ENCODE measurements at regions not wholly inside any gene's neighbourhood (a gene's known extent, or its start where the extent isn't known, plus 50 kb on each side); places are given as distances from the start of the nearest gene placed in this dataset.
"Not testable (repeated sequence)": the region's sequence is repeated elsewhere in the genome, so short reads cannot be mapped to it uniquely, and the experiment has no call there.

DNA sequence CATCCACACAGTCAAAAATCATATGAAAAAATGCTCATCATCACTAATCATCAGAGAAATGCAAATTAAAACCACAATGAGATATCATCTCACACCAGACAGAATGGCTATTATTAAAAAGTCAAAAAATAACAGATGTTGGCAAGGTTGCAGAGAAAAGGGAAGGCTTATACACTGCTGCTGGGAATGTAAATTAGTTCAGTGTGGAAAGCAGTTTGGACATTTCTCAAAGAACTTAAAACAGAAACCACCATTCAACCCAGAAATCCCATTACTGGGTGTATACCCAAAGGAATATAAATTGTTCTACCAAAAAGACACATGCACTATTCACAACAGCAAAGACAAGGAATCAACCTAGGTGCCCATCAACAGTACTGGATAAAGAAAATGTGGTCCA is 307.0 kb upstream of the SOX9 start:
- H2AFZ ChIP-seq (replicated peaks; ENCODE audit: low read length, poor library complexity); H3K18ac ChIP-seq (ENCODE audit: low read depth, low read length); H3K56ac ChIP-seq (ENCODE audit: extremely low read depth, insufficient read depth, low read length); H4K91ac ChIP-seq (ENCODE audit: insufficient read depth, low read depth, low read length); H3K14ac ChIP-seq (replicated peaks; ENCODE audit: low read depth, low read length); H2BK20ac ChIP-seq (ENCODE audit: low read depth, low read length); H2BK5ac ChIP-seq (ENCODE audit: low read depth, low read length, poor library complexity, severe bottlenecking); H3K9me3 ChIP-seq (ENCODE audit: control insufficient read depth, insufficient read depth, low read length); H4K20me1 ChIP-seq (ENCODE audit: insufficient read depth, low read length); H3K79me1 ChIP-seq (ENCODE audit: low read depth in 1 of 2, low read length in 2 of 2); H3K23ac ChIP-seq (ENCODE audit: low read depth, low read length); POLR2A ChIA-PET (ENCODE audit: unreplicated experiment); BruUV-seq (replicated peaks); CTCF ChIA-PET; H2AK5ac ChIP-seq (ENCODE audit: low read depth, low read length); DNase-seq; H3K36me3 ChIP-seq (ENCODE audit: control insufficient read depth, insufficient read depth, low read length); intact Hi-C loops (cut with micrococcal nuclease); H4K8ac ChIP-seq (ENCODE audit: low read depth in 2 of 2, low read length in 2 of 2); H3K4me2 ChIP-seq (ENCODE audit: low read depth, low read length); H3K4me1 ChIP-seq (ENCODE audit: control insufficient read depth, insufficient read depth, low read length); H2BK15ac ChIP-seq (ENCODE audit: low read depth, low read length); in situ Hi-C loops (cut with MboI; ENCODE audit: low sequenced_read_pairs); H3K27me3 ChIP-seq (ENCODE audit: control insufficient read depth, insufficient read depth, low read length); H2AK9ac ChIP-seq (replicated peaks; ENCODE audit: low read depth, low read length, poor library complexity); dilution Hi-C loops (cut with HindIII; ENCODE audit: low sequenced_read_pairs, unreplicated experiment); H3K4ac ChIP-seq (ENCODE audit: low read depth, low read length); H4K5ac ChIP-seq (ENCODE audit: low read depth, low read length); H3K4me3 ChIP-seq (ENCODE audit: insufficient read depth, low read depth, low read length); H2BK120ac ChIP-seq (ENCODE audit: low read depth, low read length); H3K9ac ChIP-seq (ENCODE audit: low read depth, low read length); H3K9me1 ChIP-seq (ENCODE audit: insufficient read depth, low read length); H3K27ac ChIP-seq (ENCODE audit: insufficient read depth, low read length); ATAC-seq (ENCODE audit: low read depth): not testable (repeated sequence)

Data from IMR-90 (cell line).